Colonic mucosa (tissue), 4 donors: ENCODE measurements at regions not wholly inside any gene's neighbourhood (a gene's known extent, or its start where the extent isn't known, plus 50 kb on each side); places are given as distances from the start of the nearest gene placed in this dataset.

Source experiments
- DNase-seq: peaks from one replicate; pipeline ENCODE4 v3.0.0-alpha.2; 2020
- H3K27ac ChIP-seq: fragments of 200-600 bp; one replicate; pipeline ENCODE4 v1.8.0; 2021
- H3K27me3 ChIP-seq: fragments of 200-600 bp; one replicate; pipeline ENCODE4 v1.8.0; 2021
- H3K36me3 ChIP-seq: fragments of 200-600 bp; one replicate; pipeline ENCODE4 v1.8.0; 2021
- H3K4me1 ChIP-seq: fragments of 200-600 bp; one replicate; pipeline ENCODE4 v1.8.0; 2021; ENCODE audit warnings: mild to moderate bottlenecking
- H3K4me3 ChIP-seq: fragments of 200-600 bp; one replicate; pipeline ENCODE4 v1.8.0; 2021
- H3K9ac ChIP-seq, 2 donors: one replicate each; pipeline ENCODE4 v1.7.0; 2013; ENCODE audit warnings: control low read depth in 2 of 2, low read depth in 2 of 2, low read length in 2 of 2
- H3K9me3 ChIP-seq: fragments of 200-600 bp; one replicate; pipeline ENCODE4 v1.8.0; 2021
- intact Hi-C: fragments of 100-400 bp; cut with DNase I; formaldehyde crosslinking; loops from one replicate; pipeline ENCODE4 v1.14.1; 2022
- TF ChIP-seq, protein P1 (sequence below): fragments of 200-600 bp; IDR thresholded peaks from one replicate; pipeline ENCODE4 v1.8.0; 2022; ENCODE audit warnings: antibody characterized with exemption, mild to moderate bottlenecking
- donor health status: healthy.
- donor health status: DM: no; HTN: no; CAD: no.
- donor health status: DM: no; HTN: no; CAD: no.

DNA sequence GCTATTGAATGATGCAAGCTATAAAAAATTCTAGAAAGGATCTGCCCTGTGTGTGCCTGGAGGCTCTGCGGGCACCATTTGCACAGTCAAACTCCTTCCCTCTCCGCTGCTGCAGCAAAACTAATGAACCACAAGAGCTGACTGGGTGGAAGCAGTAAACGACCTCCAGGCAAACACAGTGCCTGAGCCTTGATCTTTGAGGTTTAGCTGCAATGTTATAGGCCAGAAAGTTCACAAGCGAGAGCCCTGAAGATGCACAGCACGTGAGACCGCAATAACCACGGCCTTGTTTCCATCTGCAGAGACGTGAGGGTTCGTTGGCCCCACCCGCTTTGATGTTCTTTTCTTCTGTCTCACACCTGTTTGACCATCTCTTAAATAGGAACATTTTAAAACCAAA, 69.2 kb upstream of the S1PR3 start:
- no peak overlapping the region for H3K4me3 ChIP-seq
- no peaks in the 10 kb centered on the region for H3K36me3 ChIP-seq
- H3K9me3 ChIP-seq = no peaks in the 10 kb centered on the region
- DNase-seq = no peak
- H3K4me1 ChIP-seq = no peaks in the 10 kb centered on the region
- H3K27me3 ChIP-seq = no peaks in the 10 kb centered on the region
- TF ChIP-seq, protein P1, sequence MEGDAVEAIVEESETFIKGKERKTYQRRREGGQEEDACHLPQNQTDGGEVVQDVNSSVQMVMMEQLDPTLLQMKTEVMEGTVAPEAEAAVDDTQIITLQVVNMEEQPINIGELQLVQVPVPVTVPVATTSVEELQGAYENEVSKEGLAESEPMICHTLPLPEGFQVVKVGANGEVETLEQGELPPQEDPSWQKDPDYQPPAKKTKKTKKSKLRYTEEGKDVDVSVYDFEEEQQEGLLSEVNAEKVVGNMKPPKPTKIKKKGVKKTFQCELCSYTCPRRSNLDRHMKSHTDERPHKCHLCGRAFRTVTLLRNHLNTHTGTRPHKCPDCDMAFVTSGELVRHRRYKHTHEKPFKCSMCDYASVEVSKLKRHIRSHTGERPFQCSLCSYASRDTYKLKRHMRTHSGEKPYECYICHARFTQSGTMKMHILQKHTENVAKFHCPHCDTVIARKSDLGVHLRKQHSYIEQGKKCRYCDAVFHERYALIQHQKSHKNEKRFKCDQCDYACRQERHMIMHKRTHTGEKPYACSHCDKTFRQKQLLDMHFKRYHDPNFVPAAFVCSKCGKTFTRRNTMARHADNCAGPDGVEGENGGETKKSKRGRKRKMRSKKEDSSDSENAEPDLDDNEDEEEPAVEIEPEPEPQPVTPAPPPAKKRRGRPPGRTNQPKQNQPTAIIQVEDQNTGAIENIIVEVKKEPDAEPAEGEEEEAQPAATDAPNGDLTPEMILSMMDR = no peak
- no peak overlapping the region for H3K27ac ChIP-seq
- intact Hi-C loops = no loop called here
- H3K9ac ChIP-seq = no peak overlapping the region

DNA sequence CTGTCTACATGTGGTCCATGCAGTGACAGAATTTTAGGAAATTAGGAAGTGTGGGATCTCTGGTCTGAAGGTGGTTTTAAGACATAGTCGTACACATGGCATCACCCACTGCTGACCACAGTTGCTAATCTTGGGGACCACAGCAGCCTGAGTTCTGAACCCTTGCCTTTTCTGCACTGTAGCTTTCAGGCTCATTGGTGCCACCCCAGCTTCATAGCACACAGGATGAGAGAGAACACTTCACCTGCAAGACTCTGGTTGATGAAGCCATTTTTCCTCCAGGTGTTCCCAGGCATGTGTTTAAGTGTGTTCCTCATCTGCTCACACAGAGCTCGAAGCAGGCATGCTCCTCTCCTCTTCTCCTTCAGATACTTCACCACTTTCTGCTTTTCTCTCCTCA, 68.2 kb upstream of the S1PR3 start:
- Histone ChIP-seq H3K27me3 (no peaks in the 10 kb centered on the region), H3K9ac (no peak overlapping the region), H3K36me3 (no peaks in the 10 kb centered on the region), H3K27ac (no peak overlapping the region), H3K4me1 (no peaks in the 10 kb centered on the region), H3K9me3 (no peaks in the 10 kb centered on the region), H3K4me3 (no peak overlapping the region)
- intact Hi-C loops = no loop called here
- no peak for DNase-seq
- TF ChIP-seq, protein P1 = no peak

DNA sequence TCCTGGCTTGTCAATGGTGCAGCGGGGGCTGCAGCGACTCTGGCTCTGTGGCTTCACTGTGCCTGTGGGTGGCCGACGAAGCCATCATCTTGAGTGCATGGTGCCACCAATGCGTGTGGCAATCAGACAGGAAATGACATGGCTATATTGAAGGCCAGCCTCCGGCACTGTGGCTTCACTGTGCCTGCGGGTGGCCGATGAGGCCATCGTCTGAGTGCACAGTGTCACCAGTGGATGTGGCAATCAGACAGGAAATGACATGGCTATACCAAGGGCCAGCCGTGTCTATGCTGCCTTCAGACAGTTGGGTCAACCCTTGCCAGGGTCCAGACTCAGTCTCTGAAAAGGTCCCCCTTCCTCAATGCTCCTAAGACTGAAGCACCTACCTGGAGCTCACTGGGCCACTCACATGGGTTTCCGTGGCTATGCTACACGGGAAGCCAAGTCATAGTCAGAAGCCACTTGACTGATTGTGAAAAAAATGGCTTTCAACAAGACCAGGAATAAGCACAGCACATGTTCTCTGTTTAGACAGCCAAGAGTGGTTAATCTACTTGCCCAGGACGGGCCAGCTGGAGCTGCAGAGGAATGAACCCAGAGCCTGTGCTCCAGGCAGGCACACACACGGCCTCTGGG, 67.5 kb upstream of the S1PR3 start:
- H3K4me3 ChIP-seq = no peak overlapping the region
- no peak for DNase-seq
- TF ChIP-seq, protein P1 = no peak
- intact Hi-C loops = no loop called here
- no peaks in the 10 kb centered on the region for H3K36me3 ChIP-seq
- no peaks in the 10 kb centered on the region for H3K27me3 ChIP-seq
- H3K9ac ChIP-seq = no peak overlapping the region
- no peak overlapping the region for H3K27ac ChIP-seq
- no peaks in the 10 kb centered on the region for H3K4me1 ChIP-seq
- H3K9me3 ChIP-seq = no peaks in the 10 kb centered on the region

DNA sequence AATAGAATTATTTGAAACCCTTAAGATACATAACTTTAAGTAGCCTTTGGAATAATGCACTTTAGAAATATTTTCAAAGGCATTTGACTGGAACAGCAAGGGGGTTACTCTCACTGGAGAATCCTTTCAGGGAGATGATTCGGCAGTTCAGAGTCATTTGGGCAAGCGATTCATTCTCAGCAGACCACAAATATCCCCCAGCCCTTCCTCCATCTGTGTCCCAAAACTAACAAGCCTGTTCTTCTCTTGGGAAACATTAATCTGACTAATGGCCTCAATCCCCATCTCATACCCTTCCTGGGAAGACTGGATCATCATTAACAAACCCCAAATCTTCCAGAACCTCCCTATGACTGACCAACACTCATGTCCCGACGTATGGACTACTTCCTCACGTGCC, 65.8 kb upstream of the S1PR3 start:
- TF ChIP-seq, protein P1 = no peak
- Histone ChIP-seq H3K4me1 (no peaks in the 10 kb centered on the region), H3K9me3 (no peaks in the 10 kb centered on the region), H3K27me3 (no peaks in the 10 kb centered on the region), H3K9ac (no peak overlapping the region), H3K27ac (no peak overlapping the region), H3K36me3 (no peaks in the 10 kb centered on the region), H3K4me3 (no peak overlapping the region)
- intact Hi-C loops = no loop called here
- no peak for DNase-seq

DNA sequence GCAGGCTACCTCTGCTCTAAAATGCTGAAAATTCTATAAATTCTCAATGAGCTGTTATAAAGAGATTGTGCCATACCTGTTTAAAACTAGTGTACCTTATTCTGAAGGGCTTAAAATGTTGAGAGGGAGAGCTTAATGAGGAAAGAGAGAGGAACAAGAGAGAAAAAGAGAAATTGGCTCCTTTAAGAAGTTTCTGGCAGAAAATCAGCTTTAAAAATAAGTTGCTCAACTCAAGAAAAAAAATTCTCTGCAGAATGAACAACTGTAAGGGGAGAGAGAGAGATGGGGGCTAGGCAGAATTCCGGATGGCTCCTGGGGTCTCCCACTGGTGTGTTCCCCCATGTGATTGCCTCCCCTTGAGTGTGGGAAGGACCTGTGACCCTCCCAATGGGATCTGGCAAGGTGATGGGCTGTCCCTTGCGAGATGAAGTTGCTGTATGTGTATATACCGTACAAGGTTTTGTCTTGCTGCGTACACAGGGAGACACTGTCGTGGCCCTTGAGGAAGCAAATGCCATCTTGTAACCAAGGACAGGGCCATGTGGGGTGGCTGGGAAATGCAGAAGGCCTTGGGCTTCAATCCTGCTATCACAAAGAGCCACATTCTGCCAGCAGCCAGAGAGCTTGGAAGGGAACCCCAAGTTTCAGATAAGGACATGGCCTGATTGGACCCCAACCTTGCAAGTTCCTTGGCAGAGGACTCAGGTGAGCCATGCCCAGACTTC, 64.3 kb upstream of the S1PR3 start:
- TF ChIP-seq, protein P1 = no peak
- Histone ChIP-seq H3K27me3 (no peaks in the 10 kb centered on the region), H3K9me3 (no peaks in the 10 kb centered on the region), H3K4me3 (no peak overlapping the region), H3K27ac (no peak overlapping the region), H3K9ac (no peak overlapping the region), H3K36me3 (no peaks in the 10 kb centered on the region), H3K4me1 (no peaks in the 10 kb centered on the region)
- DNase-seq = no peak
- intact Hi-C loops = no loop called here
